HepG2 (cell line): ENCODE measurements at regions not wholly inside any gene's neighbourhood (a gene's known extent, or its start where the extent isn't known, plus 50 kb on each side); places are given as distances from the start of the nearest gene placed in this dataset.

Experiments used
- ATAC-seq: fragments of 200-7000 bp; cut with Tn5 transposase; 3 replicates; pipeline ENCODE4 v1.9.1; 2020; ENCODE audit warnings: mild to moderate bottlenecking, moderate library complexity
- BruUV-seq: library from RNA; stranded (reverse); fragments of 400-500 nt; replicated peaks from 2 replicates; lab custom pipeline; 2021; lab: Mats Ljungman, UMichigan
- CTCF ChIA-PET: fragments of 300-600 bp; formaldehyde crosslinking; extraction: SDS; loops from one replicate; lab custom pipeline; 2021; ENCODE audit warnings: low total read pairs, inconsistent platforms, low intra/inter-chr PET ratio; lab: Yijun Ruan, JAX
- POLR2A ChIA-PET: fragments of 350-600 bp; sonication (Branson Sonifier 250); formaldehyde crosslinking; loops from one replicate; lab custom pipeline; 2020; ENCODE audit warnings: antibody characterized with exemption, inconsistent platforms; lab: Yijun Ruan, JAX
- DNase-seq: peaks from one replicate; pipeline ENCODE4 v3.0.0-alpha.2; 2015; ENCODE audit warnings: low spot score
- FAIRE-seq: peaks from 3 replicates; lab custom pipeline; 2011; peaks lifted over from hg19 to GRCh38; lab: Jason Lieb, UNC
- H2AFZ ChIP-seq: one replicate; pipeline ENCODE4 v1.6.1; 2011; ENCODE audit warnings: low read length, inconsistent platforms
- H3K27ac ChIP-seq: fragments of 300-600 bp; 3 replicates; pipeline ENCODE4 v1.8.0; 2011; ENCODE audit warnings: mixed run types, mild to moderate bottlenecking, mixed read lengths, low read length, inconsistent platforms; ENCODE audit not compliant: insufficient read depth; ENCODE audit errors: extremely low read length
- H3K27me3 ChIP-seq, 2 experiments: fragments of 200-600 bp in 1 of 2; 2 replicates in 1 of 2; 3 replicates in 1 of 2; pipeline versions ENCODE4 v1.6.0 to v1.8.0; 2011; ENCODE audit warnings: low read length in 2 of 2, mild to moderate bottlenecking in 2 of 2, moderate library complexity in 2 of 2, inconsistent platforms in 1 of 2; ENCODE audit not compliant: insufficient read depth in 2 of 2, control insufficient read depth in 1 of 2
- H3K36me3 ChIP-seq, 2 experiments: fragments of 200-600 bp in 1 of 2; replicated peaks in 1 of 2; 2 replicates in 1 of 2; 3 replicates in 1 of 2; pipeline versions ENCODE4 v1.5.1 to v1.8.0; 2011; ENCODE audit warnings: low read length in 2 of 2, inconsistent platforms in 1 of 2; ENCODE audit not compliant: insufficient read depth in 2 of 2, control insufficient read depth in 1 of 2
- H3K4me1 ChIP-seq: 2 replicates; pipeline ENCODE4 v1.5.1; 2012; ENCODE audit warnings: low read length, inconsistent platforms; ENCODE audit not compliant: insufficient read depth
- H3K4me2 ChIP-seq: 2 replicates; pipeline ENCODE4 v1.6.0; 2011; ENCODE audit warnings: low read depth, low read length, inconsistent platforms
- H3K4me3 ChIP-seq, 3 experiments: fragments of 200-600 bp in 1 of 3; sonication (generic), shearing (Covaris generic) in 1 of 3; replicated peaks in 1 of 3; 2 replicates each; pipeline ENCODE4 v1.5.1; 2011 to 2016; ENCODE audit warnings: low read length in 3 of 3, inconsistent platforms in 2 of 3, low read depth in 2 of 3, mild to moderate bottlenecking in 2 of 3, control low read depth in 1 of 3, mixed read lengths in 1 of 3; ENCODE audit not compliant: insufficient read depth in 1 of 3
- H3K79me2 ChIP-seq: one replicate; pipeline ENCODE4 v1.6.1; 2011; ENCODE audit warnings: low read length, inconsistent platforms; ENCODE audit not compliant: insufficient read depth
- H3K9ac ChIP-seq: 2 replicates; pipeline ENCODE4 v1.6.0; 2011; ENCODE audit warnings: mild to moderate bottlenecking, low read depth, low read length, inconsistent platforms; ENCODE audit not compliant: insufficient read depth
- H3K9me3 ChIP-seq: 2 replicates; pipeline ENCODE4 v1.5.1; 2012; ENCODE audit warnings: mild to moderate bottlenecking, low read length
- H4K20me1 ChIP-seq: 2 replicates; pipeline ENCODE4 v1.6.0; 2011; ENCODE audit warnings: inconsistent platforms, mild to moderate bottlenecking, low read length, moderate library complexity; ENCODE audit not compliant: insufficient read depth
- FOSL1 ChIP-seq: sonication (generic); formaldehyde crosslinking; IDR thresholded peaks from 2 replicates; pipeline ENCODE4 v1.9.0; 2021; ENCODE audit warnings: missing genetic modification reagents, borderline replicate concordance
- FOXK2 ChIP-seq: fragments of 450-650 bp; IDR thresholded peaks from 2 replicates; pipeline ENCODE4 v1.6.1; 2016
- KDM5B ChIP-seq: sonication (generic); formaldehyde crosslinking; IDR thresholded peaks from 2 replicates; pipeline ENCODE4 v1.4.0; 2020; ENCODE audit warnings: missing genetic modification reagents, mild to moderate bottlenecking, borderline replicate concordance
- MIER2 ChIP-seq: IDR thresholded peaks from 2 replicates; pipeline ENCODE4 v1.6.1; 2016; ENCODE audit warnings: missing biosample characterization, missing genetic modification reagents
- REXO4 ChIP-seq: sonication (generic); formaldehyde crosslinking; IDR thresholded peaks from 2 replicates; pipeline ENCODE4 v1.8.0; 2022; ENCODE audit warnings: missing genetic modification reagents, mild to moderate bottlenecking, borderline replicate concordance
- TERF1 ChIP-seq: sonication (generic); formaldehyde crosslinking; IDR thresholded peaks from 2 replicates; pipeline ENCODE4 v1.8.0; 2022; ENCODE audit warnings: mild to moderate bottlenecking, missing genetic modification reagents, moderate library complexity
- ZNF512B ChIP-seq: sonication (generic); formaldehyde crosslinking; IDR thresholded peaks from 2 replicates; pipeline ENCODE4 v1.5.1; 2020; ENCODE audit warnings: missing genetic modification reagents, mild to moderate bottlenecking, borderline replicate concordance
- ZNF530 ChIP-seq: sonication (generic); formaldehyde crosslinking; IDR thresholded peaks from 2 replicates; pipeline ENCODE4 v1.5.0; 2020; ENCODE audit warnings: low read depth, mild to moderate bottlenecking, missing genetic modification reagents
- ZNF616 ChIP-seq: sonication (generic); formaldehyde crosslinking; IDR thresholded peaks from 2 replicates; pipeline ENCODE4 v1.5.0; 2020; ENCODE audit warnings: low read depth, mild to moderate bottlenecking, missing genetic modification reagents
- ZNF704 ChIP-seq: sonication (generic); formaldehyde crosslinking; IDR thresholded peaks from 2 replicates; pipeline ENCODE4 v1.8.1; 2023; ENCODE audit warnings: mild to moderate bottlenecking, inconsistent platforms, moderate library complexity, missing genetic modification reagents, borderline replicate concordance
- ZNF878 ChIP-seq: sonication (generic); formaldehyde crosslinking; IDR thresholded peaks from 2 replicates; pipeline ENCODE4 v1.8.1; 2023; ENCODE audit warnings: mild to moderate bottlenecking, missing genetic modification reagents, moderate library complexity
- WGBS: methylation state at CpG from one replicate; pipeline ENCODE4 v1.1.6; 2017; ENCODE audit warnings: low lambda C conversion rate; 5-methylcytosine and 5-hydroxymethylcytosine counted together
- in situ Hi-C: cut with HindIII; loops from 2 replicates; pipeline ENCODE4 v1.10.0; 2017; ENCODE audit warnings: low pct_unique_long_range_greater_than_20kb; ENCODE audit not compliant: extremely low pct_ligation_motif_present
- intact Hi-C: fragments of 100-400 bp; cut with micrococcal nuclease; formaldehyde crosslinking; loops from one replicate; pipeline ENCODE4 v1.10.0; 2022; ENCODE audit not compliant: unreplicated experiment
- TF ChIP-seq, protein P1 (sequence below): sonication (generic); formaldehyde crosslinking; IDR thresholded peaks from 2 replicates; pipeline ENCODE4 v1.5.1; 2020; ENCODE audit warnings: mild to moderate bottlenecking, missing genetic modification reagents, moderate library complexity

DNA sequence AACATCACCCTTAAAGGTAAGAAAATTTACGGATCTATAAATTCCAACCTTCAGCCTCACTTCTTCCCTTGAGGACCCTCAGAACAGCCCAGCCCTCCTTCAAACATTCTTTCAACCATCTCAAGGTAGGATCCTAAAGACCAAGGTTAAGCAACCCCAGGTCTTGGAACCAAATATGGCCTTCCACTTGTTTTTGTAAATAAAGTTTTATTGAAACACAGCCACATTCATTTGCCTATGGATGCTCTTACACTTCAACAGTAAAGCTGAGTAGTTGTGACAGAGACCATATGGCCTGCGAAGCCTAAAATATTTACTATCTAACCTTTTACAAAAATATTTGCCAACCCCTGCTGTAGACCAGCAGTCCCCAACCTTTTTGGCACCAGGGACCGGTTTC, 70.4 kb upstream of the NTRK3 start (continued):
- TF ChIP-seq, protein P1, sequence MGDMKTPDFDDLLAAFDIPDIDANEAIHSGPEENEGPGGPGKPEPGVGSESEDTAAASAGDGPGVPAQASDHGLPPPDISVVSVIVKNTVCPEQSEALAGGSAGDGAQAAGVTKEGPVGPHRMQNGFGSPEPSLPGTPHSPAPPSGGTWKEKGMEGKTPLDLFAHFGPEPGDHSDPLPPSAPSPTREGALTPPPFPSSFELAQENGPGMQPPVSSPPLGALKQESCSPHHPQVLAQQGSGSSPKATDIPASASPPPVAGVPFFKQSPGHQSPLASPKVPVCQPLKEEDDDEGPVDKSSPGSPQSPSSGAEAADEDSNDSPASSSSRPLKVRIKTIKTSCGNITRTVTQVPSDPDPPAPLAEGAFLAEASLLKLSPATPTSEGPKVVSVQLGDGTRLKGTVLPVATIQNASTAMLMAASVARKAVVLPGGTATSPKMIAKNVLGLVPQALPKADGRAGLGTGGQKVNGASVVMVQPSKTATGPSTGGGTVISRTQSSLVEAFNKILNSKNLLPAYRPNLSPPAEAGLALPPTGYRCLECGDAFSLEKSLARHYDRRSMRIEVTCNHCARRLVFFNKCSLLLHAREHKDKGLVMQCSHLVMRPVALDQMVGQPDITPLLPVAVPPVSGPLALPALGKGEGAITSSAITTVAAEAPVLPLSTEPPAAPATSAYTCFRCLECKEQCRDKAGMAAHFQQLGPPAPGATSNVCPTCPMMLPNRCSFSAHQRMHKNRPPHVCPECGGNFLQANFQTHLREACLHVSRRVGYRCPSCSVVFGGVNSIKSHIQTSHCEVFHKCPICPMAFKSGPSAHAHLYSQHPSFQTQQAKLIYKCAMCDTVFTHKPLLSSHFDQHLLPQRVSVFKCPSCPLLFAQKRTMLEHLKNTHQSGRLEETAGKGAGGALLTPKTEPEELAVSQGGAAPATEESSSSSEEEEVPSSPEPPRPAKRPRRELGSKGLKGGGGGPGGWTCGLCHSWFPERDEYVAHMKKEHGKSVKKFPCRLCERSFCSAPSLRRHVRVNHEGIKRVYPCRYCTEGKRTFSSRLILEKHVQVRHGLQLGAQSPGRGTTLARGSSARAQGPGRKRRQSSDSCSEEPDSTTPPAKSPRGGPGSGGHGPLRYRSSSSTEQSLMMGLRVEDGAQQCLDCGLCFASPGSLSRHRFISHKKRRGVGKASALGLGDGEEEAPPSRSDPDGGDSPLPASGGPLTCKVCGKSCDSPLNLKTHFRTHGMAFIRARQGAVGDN (CRISPR knock-in tag) = no peak

DNA sequence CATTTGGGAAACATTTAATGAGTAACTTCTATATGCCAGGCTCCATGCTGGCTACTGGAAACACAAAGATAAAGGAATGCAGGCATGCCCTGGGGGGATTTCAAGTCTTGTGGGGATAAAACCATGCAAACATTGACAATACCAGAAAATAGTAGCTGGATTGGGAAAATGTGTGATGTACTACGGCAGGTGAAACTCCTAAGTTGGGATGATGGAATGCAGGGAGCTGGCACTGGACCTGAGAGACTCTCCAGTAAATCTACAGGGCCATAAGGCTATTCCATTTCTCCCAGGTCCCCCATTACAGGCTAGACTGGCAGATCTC, 68.2 kb upstream of the NTRK3 start:
- ChIA-PET CTCF (no interaction called here), POLR2A (no interaction called here)
- in situ Hi-C loops = no loop called here
- no peak overlapping the region for H3K27ac ChIP-seq
- ATAC-seq (no peak), DNase-seq (no peak), FAIRE-seq (no peak)
- no peak overlapping the region for H2AFZ ChIP-seq
- no peak overlapping the region for H3K4me3 ChIP-seq
- no peak overlapping the region for H3K9ac ChIP-seq
- no peak for TF ChIP-seq REXO4
- TF ChIP-seq ZNF512B (CRISPR knock-in tag) = no peak
- TF ChIP-seq TERF1 (CRISPR knock-in tag) = no peak
- TF ChIP-seq KDM5B (CRISPR knock-in tag) = no peak
- no peak for TF ChIP-seq ZNF530 (CRISPR knock-in tag)
- TF ChIP-seq FOXK2 = no peak
- no peak for TF ChIP-seq ZNF704 (CRISPR knock-in tag)
- no peak for TF ChIP-seq ZNF616 (CRISPR knock-in tag)
- TF ChIP-seq FOSL1 (CRISPR knock-in tag) = no peak
- no peak for TF ChIP-seq MIER2 (CRISPR knock-in tag)
- no peak for TF ChIP-seq ZNF878
- no peaks in the 10 kb centered on the region for H4K20me1 ChIP-seq
- intact Hi-C loops = no loop called here
- H3K79me2 ChIP-seq = no peaks in the 10 kb centered on the region
- WGBS = 0% methylated on average over 1 of the region's 1 CpG
- no peaks in the 10 kb centered on the region for H3K9me3 ChIP-seq
- H3K36me3 ChIP-seq = no peaks in the 10 kb centered on the region
- H3K4me1 ChIP-seq = no peaks in the 10 kb centered on the region
- H3K27me3 ChIP-seq = peaks cover 0 to 12% of the 10 kb centered on the region in 2 experiments; a peak in 2 of 5 replicates
- H3K4me2 ChIP-seq = no peak overlapping the region
- no TSS peak for BruUV-seq
